ENCODE measurements at regions not wholly inside any gene's neighbourhood (a gene's known extent, or its start where the extent isn't known, plus 50 kb on each side); places are given as distances from the start of the nearest gene placed in this dataset.

- TF ChIP-seq POLR2A (IDR thresholded peaks at IDR 0.05; ENCODE audit: low read depth) (no peak), CTCF (IDR thresholded peaks at IDR 0.05) (no peak), POLR2AphosphoS5 (IDR thresholded peaks at IDR 0.05) (no peak), EP300 (IDR thresholded peaks at IDR 0.05) (no peak)
These were observed 72.2 kb downstream of the CRLF2 start for GRCh38 chrX:1140236-1140681.

Data from esophagus muscularis mucosa (tissue), 4 donors.